Activated CD8-positive, alpha-beta T cell treated with anti-CD3 and anti-CD28 coated beads for 36 hours (primary cell): ENCODE measurements at regions not wholly inside any gene's neighbourhood (a gene's known extent, or its start where the extent isn't known, plus 50 kb on each side); places are given as distances from the start of the nearest gene placed in this dataset.

ENCODE experiments used
- ATAC-seq: fragments of 200-7000 bp; cut with Tn5 transposase; one replicate; pipeline ENCODE4 v1.10.0; 2021; ENCODE audit warnings: mild to moderate bottlenecking, moderate library complexity
- CTCF ChIA-PET: fragments of 350-600 bp; sonication (Branson Sonifier 250); formaldehyde crosslinking; loops from one replicate; lab custom pipeline; 2021; ENCODE audit warnings: antibody characterized with exemption; lab: Charles Lee
- POLR2A ChIA-PET: fragments of 350-600 bp; sonication (Branson Sonifier 250); formaldehyde crosslinking; loops from one replicate; lab custom pipeline; 2021; ENCODE audit warnings: antibody characterized with exemption; lab: Charles Lee
- DNase-seq: peaks from one replicate; pipeline ENCODE4 v3.0.0-alpha.2; 2020
- H3K27ac Mint-ChIP-seq: one replicate; pipeline ENCODE4 v1.8.0; 2021; ENCODE audit warnings: mild to moderate bottlenecking, mixed read lengths
- H3K27me3 Mint-ChIP-seq: one replicate; pipeline ENCODE4 v1.8.0; 2021; ENCODE audit warnings: mixed read lengths
- H3K36me3 Mint-ChIP-seq: one replicate; pipeline ENCODE4 v1.8.0; 2021; ENCODE audit warnings: low read depth, mixed read lengths
- H3K4me1 Mint-ChIP-seq: one replicate; pipeline ENCODE4 v1.8.0; 2021; ENCODE audit warnings: low read depth, mixed read lengths
- H3K4me3 Mint-ChIP-seq: one replicate; pipeline ENCODE4 v1.8.0; 2021; ENCODE audit warnings: mild to moderate bottlenecking, moderate library complexity, mixed read lengths
- H3K9me3 Mint-ChIP-seq: one replicate; pipeline ENCODE4 v1.8.0; 2021; ENCODE audit warnings: mixed read lengths
- intact Hi-C: fragments of 100-400 bp; cut with micrococcal nuclease; formaldehyde crosslinking; loops from one replicate; pipeline ENCODE4 v1.10.0; 2022
- TF ChIP-seq, protein P1 (sequence below): fragments of 200-600 bp; IDR thresholded peaks from one replicate; pipeline ENCODE4 v1.8.0; 2022; ENCODE audit warnings: antibody characterized with exemption, mild to moderate bottlenecking

DNA sequence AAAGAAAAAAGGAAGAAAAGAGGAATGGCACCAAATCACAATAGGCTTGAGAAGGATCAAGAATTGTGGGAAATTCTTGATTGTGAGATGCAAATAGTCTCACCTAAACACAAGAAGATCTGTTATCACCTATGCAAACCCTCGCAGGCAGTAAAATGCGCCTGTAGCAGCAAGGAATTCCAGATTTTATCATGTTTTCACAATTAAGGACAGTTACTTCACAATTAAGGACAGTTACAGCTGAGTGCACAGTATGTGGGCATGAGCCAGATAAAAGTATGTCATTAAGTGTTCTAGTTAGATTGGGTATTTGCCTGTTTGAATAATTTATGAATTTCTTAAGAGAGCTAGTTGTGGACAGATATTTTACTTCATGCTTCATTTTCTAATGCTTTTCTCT lies 336.2 kb downstream of the CDC14C start:
- Mint-ChIP-seq H3K27ac (no peak overlapping the region), H3K36me3 (no peaks in the 10 kb centered on the region), H3K27me3 (no peaks in the 10 kb centered on the region), H3K4me3 (no peak overlapping the region), H3K9me3 (peaks cover 3% of the 10 kb centered on the region), H3K4me1 (no peaks in the 10 kb centered on the region)
- ATAC-seq, result no peak
- DNase-seq, result no peak
- TF ChIP-seq, protein P1, sequence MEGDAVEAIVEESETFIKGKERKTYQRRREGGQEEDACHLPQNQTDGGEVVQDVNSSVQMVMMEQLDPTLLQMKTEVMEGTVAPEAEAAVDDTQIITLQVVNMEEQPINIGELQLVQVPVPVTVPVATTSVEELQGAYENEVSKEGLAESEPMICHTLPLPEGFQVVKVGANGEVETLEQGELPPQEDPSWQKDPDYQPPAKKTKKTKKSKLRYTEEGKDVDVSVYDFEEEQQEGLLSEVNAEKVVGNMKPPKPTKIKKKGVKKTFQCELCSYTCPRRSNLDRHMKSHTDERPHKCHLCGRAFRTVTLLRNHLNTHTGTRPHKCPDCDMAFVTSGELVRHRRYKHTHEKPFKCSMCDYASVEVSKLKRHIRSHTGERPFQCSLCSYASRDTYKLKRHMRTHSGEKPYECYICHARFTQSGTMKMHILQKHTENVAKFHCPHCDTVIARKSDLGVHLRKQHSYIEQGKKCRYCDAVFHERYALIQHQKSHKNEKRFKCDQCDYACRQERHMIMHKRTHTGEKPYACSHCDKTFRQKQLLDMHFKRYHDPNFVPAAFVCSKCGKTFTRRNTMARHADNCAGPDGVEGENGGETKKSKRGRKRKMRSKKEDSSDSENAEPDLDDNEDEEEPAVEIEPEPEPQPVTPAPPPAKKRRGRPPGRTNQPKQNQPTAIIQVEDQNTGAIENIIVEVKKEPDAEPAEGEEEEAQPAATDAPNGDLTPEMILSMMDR, result no peak
- ChIA-PET POLR2A (no interaction called here), CTCF (no interaction called here)
- intact Hi-C loops, result no loop called here

DNA sequence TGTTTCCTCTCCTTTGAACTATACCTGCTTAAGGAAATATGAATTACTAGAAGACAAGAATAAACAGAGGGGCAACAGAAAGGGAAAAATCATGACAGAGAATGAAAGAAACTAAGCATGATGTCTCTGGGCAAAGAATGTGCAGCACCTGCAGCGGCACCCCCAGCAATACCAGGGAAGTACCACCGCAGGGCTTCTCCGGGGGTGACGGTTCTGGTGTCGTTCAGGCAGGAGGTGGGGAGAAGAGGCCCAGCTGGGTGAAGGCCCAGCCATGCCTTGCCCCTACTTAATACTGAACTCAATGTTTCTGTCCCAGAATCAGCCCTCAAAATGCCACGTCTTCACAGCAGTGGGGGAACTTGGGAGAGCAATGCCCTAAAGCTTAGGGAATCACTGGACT lies 337.6 kb downstream of the CDC14C start:
- ChIA-PET POLR2A (no interaction called here), CTCF (no interaction called here)
- H3K9me3 Mint-ChIP-seq, result peaks cover 4% of the 10 kb centered on the region
- H3K4me1 Mint-ChIP-seq, result no peaks in the 10 kb centered on the region
- DNase-seq (no peak), ATAC-seq (no peak)
- no peak overlapping the region for H3K4me3 Mint-ChIP-seq
- intact Hi-C loops, result no loop called here
- no peaks in the 10 kb centered on the region for H3K27me3 Mint-ChIP-seq
- TF ChIP-seq, protein P1, result no peak
- H3K27ac Mint-ChIP-seq, result no peak overlapping the region
- no peaks in the 10 kb centered on the region for H3K36me3 Mint-ChIP-seq

DNA sequence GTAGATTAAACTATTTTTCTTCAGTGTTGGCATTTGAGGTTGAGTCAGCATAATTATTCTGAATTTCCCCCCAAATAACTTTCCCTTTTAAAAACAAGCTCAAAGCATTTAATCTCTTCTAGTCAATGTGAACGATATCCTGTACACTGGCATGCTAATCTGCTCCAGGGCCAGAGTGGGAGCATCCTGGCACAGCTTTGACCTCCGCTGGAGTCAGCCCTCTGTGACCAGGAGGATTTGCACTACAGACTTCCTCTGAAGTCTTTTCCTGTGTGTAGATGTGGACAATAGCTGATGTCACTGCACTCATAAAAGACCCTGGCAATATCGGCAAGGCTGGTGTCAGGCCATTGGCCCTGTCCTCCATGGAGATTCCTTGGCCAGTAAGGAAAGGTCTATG lies 340.2 kb downstream of the CDC14C start:
- DNase-seq, result no peak
- intact Hi-C loops, result no loop called here
- Mint-ChIP-seq H3K36me3 (no peaks in the 10 kb centered on the region), H3K4me3 (no peak overlapping the region), H3K4me1 (no peaks in the 10 kb centered on the region), H3K27me3 (no peaks in the 10 kb centered on the region), H3K27ac (no peak overlapping the region), H3K9me3 (peaks cover 1% of the 10 kb centered on the region)
- POLR2A ChIA-PET, result no interaction called here
- TF ChIP-seq, protein P1, result no peak
- CTCF ChIA-PET, result no interaction called here
- ATAC-seq, result no peak

DNA sequence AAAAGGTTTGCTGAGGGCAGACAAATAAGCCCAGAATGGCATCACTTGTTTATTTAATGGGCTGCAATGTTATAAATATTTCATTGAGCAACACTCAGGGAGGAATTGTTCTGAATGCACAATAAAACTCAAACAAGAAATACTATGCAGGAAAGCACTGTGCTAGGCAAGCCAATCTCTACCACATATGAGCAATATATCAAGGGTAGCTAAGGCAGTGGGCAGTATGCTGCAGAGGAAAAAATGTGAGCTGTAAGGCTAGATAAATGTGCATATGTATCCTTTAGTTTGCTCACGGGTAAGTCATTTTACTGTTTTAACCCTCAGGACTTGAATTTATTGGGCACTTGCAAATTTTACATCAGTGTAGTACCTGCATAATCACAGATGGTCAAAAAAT lies 349.6 kb downstream of the CDC14C start:
- TF ChIP-seq, protein P1, result no peak
- POLR2A ChIA-PET, result interaction anchor here (0.6 kb wide), 1 partner anchor 16 kb away, joined by 3 read pairs; no protein-coding TSS in a partner anchor
- no peak for ATAC-seq
- H3K4me3 Mint-ChIP-seq, result no peak overlapping the region
- intact Hi-C loops, result no loop called here
- peaks cover 1% of the 10 kb centered on the region for H3K9me3 Mint-ChIP-seq
- CTCF ChIA-PET, result no interaction called here
- H3K27me3 Mint-ChIP-seq, result no peaks in the 10 kb centered on the region
- no peaks in the 10 kb centered on the region for H3K4me1 Mint-ChIP-seq
- no peak for DNase-seq
- H3K36me3 Mint-ChIP-seq, result no peaks in the 10 kb centered on the region
- no peak overlapping the region for H3K27ac Mint-ChIP-seq

DNA sequence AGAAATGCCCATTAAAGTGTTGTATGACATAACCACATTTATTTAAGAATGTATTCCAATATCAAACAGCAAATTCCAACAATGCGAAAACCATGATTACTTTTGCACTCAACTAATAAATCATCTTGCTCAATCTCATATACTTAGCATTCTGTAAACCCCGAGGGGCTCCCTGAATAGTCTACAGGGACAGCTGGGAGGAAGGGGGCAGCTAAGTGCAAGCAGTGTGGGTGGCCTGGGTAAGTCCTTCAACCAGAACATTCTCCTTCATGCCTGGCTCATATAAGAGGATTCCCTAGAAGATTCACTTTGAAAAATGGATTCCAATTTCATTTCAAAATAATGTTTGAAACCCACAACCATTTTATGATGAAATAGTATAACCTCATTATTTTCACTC lies 355.5 kb downstream of the CDC14C start:
- intact Hi-C loops, result no loop called here
- H3K4me3 Mint-ChIP-seq, result no peak overlapping the region
- H3K36me3 Mint-ChIP-seq, result no peaks in the 10 kb centered on the region
- H3K4me1 Mint-ChIP-seq, result no peaks in the 10 kb centered on the region
- ChIA-PET CTCF (no interaction called here), POLR2A (no interaction called here)
- no peaks in the 10 kb centered on the region for H3K27me3 Mint-ChIP-seq
- DNase-seq (no peak), ATAC-seq (no peak)
- peaks cover 4% of the 10 kb centered on the region for H3K9me3 Mint-ChIP-seq
- TF ChIP-seq, protein P1, result no peak
- H3K27ac Mint-ChIP-seq, result no peak overlapping the region
